Left renal cortex interstitium (tissue), 4 donors: ENCODE measurements at regions not wholly inside any gene's neighbourhood (a gene's known extent, or its start where the extent isn't known, plus 50 kb on each side); places are given as distances from the start of the nearest gene placed in this dataset.

Experiments used
- DNase-seq, 4 donors: peaks; one replicate each; pipeline ENCODE4 v3.0.0-alpha.2; 2013; ENCODE audit warnings: low read depth in 4 of 4, low spot score in 2 of 4, missing footprints in 1 of 4

GRCh38 chr4:35644591-35644990 lies 599.7 kb downstream of the ARAP2 start:
- no peak for DNase-seq

GRCh38 chr4:35649011-35649410 lies 595.3 kb downstream of the ARAP2 start:
- DNase-seq = no peak

GRCh38 chr4:35649778-35650177 lies 594.5 kb downstream of the ARAP2 start:
- DNase-seq = no peak

- DNase-seq = no peak
Measured at GRCh38 chr4:35652197-35652596, 592.1 kb downstream of the ARAP2 start.

GRCh38 chr4:35653451-35653850 lies 590.9 kb downstream of the ARAP2 start:
- DNase-seq = no peak

DNA sequence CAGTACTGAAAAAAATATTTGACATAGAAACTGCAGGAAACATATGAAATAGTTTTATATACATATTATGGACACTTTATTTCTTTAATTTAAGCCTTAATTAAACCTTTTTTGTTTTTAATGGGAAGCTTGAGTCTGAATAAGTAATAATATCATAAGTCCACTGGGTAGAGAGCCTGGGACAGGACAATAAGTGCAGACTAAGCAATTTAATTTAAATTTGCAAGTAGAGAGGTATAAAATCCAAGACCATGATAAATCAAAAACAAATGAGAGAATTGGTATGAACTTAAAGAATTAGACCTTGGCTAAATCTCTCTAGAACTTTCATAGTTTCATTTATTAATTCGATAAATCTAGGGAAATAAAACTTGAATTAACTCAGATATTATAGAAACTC lies 571.2 kb downstream of the ARAP2 start:
- no peak for DNase-seq

DNA sequence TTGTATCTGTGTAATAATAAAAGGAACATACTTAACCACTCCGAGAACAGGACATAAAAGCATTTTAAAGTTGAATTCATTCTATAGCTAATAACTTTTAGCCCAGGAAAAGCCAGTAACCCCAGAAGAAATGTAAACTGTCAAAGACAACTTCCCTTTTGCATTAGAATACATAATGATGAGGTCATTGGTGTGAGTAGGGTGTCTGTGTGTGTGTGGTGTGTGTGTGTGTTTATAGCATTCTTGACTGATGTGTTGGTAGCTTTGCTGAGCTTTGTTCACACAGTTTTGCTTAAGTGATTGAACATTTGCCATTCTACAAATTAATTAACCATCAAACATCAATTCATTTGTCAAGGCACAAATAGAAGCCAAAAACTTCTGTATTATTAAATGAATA lies 559.6 kb downstream of the ARAP2 start:
- DNase-seq = no peak

DNA sequence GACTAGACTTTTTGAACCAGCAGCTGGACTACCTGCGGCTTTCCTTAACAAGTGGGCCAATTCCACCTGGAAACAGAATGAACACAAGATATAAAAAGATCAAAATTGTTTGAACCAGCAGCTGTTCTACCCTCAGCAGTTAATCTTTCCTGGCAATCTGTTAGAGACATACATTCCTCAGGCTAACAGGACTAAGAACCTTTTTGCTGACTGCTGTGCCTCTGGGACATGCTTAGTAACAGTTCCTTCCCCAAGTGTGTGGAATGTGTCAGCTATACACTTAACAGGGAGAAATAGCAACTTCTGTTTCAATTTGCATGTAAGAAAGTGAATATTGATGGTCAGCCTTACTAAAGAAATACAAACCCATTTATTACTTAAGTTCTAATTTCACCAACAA lies 554.4 kb downstream of the ARAP2 start:
- DNase-seq = no peak

GRCh38 chr4:35690271-35690670 lies 554.0 kb downstream of the ARAP2 start:
- no peak for DNase-seq

DNA sequence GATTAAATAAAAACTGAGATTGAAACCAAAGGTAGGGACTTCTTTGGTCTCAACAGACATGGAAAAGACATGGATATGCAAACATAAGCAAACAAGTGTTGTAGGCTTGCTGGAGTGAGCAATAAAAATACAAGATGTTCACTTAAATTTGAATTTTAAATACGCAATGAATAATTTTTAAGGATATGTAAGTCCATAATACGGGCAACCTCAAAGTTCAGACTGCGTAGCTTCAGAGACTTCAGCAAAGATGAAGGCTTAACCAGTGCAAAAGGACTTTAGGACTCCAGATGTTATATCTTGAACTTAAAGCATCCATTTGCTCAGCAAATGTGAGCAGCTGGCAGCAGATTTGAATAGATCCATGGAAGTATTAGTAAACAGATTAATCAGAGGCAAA lies 549.3 kb downstream of the ARAP2 start:
- DNase-seq = no peak

DNA sequence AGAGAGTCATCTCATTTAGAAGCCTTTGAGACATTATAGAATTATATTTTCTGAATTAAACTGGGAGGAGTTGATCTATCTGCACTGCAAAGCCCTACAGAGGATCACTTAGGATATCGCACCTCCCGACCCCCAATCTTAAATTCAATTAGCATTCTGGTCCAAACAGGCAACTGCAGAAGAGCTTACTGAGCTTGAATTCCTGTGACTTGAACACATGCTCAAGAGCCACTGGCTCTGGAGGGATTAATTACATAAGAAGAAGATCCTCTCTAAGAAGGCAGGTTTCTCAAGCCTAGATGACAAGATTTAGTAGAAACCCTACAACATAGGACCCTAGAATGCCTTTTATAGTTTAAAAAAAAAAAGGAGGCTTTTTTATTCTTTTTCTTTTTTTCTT lies 548.9 kb downstream of the ARAP2 start:
- no peak for DNase-seq

DNA sequence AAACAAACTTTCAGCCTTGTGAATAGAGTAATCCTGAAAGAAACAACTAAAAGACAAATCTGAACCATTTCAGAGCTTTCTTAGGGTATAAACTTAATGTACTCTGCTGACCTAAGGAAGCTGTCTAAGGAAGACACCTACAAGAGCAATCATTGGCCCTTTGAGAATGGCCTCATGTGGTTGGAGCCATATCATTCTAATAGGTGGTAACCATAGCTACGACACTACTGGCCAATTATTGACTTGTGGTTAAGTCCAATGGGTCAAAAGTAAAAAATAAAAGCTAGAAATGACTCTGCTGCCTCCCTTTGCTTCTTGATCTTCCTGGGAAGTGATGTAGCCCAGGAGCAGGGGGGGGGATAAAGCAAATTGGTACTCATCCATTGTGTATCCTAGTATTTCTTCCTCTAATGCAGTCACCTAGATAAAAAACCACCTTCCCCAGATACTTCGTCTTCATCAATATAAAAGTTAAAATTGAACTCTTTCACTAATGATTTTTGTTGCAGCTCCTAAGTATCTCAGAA lies 547.0 kb downstream of the ARAP2 start:
- no peak for DNase-seq

DNA sequence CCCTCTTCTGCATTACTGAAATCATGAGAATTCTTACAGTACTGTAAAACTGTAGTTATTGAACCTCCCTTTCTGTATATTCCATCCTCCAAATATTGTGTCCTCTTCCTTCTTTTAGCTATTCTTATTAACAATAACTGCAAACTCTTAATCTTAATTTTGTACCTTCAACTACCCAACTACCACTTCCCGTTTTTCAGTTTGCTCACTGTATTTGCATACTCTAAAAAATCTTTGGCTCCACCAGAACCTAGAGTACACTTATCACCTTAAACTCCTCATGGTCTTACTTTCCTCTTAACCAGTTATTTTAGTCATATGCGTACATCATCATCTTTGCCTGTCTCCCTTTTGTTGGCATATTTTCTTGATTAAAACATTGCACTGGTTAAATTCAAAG lies 543.7 kb downstream of the ARAP2 start:
- DNase-seq = no peak

GRCh38 chr4:35709080-35709479 lies 535.2 kb downstream of the ARAP2 start:
- DNase-seq = no peak

DNA sequence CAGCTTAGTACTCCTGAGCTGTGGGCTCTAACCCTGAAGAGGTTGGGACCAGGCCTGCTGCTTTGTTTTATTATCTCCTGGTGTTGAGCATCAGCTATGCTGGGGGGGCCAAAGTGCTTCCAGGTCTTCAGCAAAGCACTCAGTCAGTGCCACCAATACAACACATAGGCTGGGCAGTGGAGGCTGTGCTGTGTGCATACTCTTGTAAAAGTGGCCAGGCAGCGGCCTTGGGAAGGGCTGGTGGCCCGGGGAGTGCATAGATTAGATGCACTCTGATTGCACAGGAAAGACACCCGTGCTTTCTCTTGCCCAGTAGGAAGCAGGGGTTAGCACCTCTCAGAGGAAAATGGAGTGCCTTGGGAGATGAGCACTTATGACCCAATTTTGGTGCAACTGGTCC lies 534.0 kb downstream of the ARAP2 start:
- DNase-seq = no peak

DNA sequence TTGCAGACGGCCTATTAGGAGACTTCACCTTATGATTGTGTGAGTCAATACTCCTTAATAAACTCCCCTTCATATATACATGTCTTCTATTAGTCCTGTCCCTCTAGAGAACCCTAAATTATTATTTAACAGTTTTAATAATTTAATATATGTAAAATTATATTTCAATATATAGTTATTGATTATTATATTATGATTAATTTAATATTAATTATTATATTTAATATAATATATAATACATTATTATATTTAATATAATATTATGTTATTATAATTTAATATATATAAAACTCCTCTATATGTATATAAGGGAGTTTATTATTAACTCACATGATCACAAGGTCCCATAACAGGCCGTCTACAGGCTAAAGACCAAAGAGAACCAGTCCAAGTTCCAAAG lies 533.2 kb downstream of the ARAP2 start:
- DNase-seq = no peak

DNA sequence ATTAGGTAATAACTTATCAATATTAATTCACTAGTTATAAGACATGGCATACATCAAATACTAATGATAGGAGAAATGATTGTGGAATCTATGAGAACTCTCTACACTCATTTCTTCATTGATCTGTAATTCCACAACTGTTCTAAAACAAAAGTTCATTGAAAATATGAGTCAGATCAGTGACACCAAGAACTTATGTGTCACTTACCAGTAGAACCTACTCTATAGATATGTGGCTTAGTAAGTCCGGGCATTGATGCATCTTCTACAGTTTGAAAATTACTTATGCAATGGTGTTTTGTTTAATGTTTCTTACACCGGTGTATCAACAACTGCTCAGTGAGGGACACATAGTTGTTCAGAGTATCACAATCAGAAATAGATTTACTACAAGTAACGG lies 520.3 kb downstream of the ARAP2 start:
- DNase-seq = no peak

DNA sequence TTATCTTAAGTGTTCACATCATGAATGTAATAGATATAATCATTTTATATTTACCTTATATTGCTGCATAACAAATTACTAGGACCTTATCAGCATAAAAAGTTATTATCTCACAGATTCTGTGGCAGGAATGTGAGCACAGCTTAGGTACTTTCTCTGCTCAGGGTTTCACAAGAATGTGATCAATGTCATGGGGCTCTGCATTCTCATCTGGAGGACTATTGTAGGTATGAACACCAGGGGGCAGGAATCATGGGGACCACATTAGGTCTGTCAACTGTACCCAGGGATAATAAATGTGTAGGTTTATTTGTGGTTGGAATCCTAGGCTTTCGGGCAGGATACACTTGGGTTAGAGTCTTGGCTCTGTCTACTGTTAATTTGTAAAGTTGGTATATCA lies 519.2 kb downstream of the ARAP2 start:
- no peak for DNase-seq

DNA sequence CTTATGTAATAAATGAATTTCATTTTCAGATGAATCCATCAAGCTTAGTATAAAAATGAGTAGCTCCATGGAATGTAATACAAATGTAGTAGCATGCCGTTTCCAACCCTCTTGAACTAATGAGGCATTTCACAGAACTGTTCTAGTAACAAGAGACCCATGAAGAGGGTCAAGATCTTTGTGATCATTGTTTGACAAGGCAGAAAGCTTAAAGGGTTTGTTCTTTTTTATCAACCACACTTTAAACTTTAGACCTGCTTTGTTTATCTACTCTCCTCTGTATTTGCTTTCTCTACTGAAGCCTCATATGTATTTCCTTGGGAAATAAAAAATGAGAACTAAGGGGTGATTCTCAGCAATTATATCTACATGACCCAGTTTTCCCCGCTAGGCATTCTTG lies 513.9 kb downstream of the ARAP2 start:
- no peak for DNase-seq

DNA sequence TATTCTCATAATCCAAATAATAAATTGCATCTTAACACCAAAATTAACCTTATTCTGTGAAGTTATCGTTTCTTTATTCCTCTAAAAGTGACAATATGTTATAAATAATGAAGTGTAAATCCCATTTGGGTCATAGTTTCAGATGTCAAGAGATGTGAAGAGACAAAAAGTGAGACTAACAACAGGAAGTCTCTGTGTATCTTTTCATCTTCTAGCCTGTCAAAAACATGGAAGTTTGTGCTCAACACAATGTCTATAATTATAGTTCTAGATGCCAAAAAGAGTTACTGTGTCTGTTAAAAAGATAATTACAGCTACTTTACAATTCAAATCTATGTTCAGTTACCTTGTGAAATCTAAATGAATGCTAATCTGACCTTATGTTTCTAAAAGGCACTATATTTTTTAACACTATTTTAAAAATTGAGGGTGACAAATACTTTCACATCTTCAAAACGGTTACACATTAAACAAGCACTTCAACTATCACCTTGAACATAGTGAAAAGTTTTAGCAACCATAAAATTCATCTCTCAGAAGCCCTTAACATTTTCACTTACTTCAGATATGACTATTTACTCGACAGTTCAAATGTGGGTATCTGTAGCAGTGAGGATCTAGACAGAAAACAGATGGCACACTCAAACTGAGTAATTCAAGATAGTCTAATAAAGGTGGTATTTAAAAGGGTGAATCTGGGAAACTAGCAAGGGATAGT lies 509.8 kb downstream of the ARAP2 start:
- no peak for DNase-seq

DNA sequence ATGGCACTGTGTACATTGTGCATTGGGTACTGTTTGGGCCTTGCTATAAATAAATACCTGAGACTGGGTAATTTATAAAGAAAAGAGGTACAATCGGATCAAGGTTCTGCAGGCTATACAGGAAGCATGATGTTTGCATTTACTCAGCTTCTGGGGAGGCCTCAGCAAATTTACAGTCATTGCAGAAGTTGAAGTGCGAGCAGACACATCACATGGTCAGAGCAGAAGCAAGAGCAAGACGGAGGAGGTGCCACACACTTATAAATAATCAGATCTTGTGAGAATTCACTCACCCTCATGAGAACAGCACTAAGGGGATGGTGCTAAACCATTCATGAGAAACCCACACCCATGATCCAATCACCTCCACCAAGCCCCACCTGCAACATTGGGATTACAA lies 505.0 kb downstream of the ARAP2 start:
- no peak for DNase-seq

- DNase-seq = no peak
Measured at GRCh38 chr4:35754047-35754446, 490.3 kb downstream of the ARAP2 start.

GRCh38 chr4:35757836-35758235 lies 486.5 kb downstream of the ARAP2 start:
- DNase-seq = no peak
